ENCODE measurements at regions not wholly inside any gene's neighbourhood (a gene's known extent, or its start where the extent isn't known, plus 50 kb on each side); places are given as distances from the start of the nearest gene placed in this dataset.

DNA sequence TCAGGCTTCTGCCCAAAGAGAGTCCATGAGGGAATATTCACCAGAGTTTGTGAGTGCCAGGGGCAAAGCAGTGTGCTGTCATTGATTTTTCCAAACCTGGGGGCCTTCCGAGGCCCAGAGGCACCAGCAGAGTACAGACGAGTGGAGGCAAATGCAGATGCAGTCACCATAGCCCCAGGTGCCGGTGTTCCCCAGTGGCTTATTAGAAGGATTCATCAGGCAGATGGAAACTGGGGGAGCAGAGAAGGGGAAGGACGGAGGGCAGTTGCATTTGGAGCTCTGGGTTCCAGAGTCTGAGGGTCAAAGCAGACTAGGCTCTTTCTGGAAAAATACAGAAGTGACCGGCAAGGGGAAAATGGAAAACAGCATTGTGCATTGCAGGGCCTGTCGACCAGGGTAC lies 184.2 kb downstream of the ANKRD60 start:
- Histone ChIP-seq H3K27ac (no peak overlapping the region), H3K4me3 (no peak overlapping the region), H3K27me3 (no peaks in the 10 kb centered on the region), H3K4me1 (replicated peaks in 1 of 2) (no peaks in the 10 kb centered on the region), H3K9me3 (replicated peaks in 1 of 3) (no peaks in the 10 kb centered on the region), H3K36me3 (replicated peaks in 1 of 2) (no peaks in the 10 kb centered on the region)
- no peak for TF ChIP-seq POLR2A (IDR thresholded peaks at IDR 0.05)
- TF ChIP-seq, protein P1, sequence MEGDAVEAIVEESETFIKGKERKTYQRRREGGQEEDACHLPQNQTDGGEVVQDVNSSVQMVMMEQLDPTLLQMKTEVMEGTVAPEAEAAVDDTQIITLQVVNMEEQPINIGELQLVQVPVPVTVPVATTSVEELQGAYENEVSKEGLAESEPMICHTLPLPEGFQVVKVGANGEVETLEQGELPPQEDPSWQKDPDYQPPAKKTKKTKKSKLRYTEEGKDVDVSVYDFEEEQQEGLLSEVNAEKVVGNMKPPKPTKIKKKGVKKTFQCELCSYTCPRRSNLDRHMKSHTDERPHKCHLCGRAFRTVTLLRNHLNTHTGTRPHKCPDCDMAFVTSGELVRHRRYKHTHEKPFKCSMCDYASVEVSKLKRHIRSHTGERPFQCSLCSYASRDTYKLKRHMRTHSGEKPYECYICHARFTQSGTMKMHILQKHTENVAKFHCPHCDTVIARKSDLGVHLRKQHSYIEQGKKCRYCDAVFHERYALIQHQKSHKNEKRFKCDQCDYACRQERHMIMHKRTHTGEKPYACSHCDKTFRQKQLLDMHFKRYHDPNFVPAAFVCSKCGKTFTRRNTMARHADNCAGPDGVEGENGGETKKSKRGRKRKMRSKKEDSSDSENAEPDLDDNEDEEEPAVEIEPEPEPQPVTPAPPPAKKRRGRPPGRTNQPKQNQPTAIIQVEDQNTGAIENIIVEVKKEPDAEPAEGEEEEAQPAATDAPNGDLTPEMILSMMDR (IDR thresholded peaks at IDR 0.05), result no peak
- WGBS, 4 donors, result 67 to 85% (median 78%) methylated on average over 5 to 6 of the region's 6 CpGs
- peak in 1 of 7 donors; percentile 40 for DNase-seq
- intact Hi-C loops (cut with DNase I), result no loop called here

DNA sequence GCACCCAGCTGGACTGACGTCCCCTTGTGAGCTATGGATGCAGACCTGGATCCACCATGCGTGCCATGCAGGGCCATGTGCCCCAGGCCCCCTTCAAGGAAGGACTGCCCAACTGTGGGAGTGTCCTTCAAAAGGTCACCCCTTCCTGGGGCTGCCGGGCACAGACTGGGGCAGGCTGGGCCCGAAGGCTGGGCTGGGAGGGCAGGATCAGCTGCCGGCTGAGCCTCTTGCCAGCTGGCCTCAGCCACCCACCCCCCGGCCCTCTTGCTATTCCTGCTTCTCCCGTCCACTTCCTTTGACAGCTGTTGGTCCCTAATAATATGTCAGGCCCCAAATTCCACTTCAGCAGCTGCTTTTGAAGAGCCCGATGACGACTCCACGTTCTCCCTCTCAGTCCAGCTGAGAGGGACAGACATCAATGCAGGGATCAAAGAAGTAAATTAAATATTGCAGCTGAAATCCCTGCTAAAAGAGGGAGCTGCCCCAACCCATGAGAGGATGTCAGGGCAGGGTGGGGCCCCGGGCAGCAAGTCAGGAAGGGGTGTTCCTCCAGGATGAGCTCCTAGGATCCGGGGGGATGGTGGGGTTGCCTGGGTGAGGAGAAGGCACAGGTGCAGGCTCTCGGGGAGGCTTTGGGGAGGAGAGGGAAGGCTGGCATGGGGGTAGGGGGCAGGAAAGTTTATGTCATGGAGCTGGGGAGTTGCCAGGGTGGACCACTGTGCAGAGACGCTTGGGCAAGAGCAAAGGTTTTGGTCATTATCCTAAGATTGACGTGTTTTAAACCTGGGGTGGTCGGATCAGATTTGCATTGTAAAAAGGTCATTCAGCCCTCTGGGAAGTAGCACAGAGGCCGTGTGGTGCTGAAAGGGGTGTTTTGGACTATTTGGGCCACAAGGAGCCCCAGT lies 185.0 kb downstream of the ANKRD60 start:
- 61 to 64% (median 63%) methylated on average over 12 to 17 of the region's 17 CpGs for WGBS, 4 donors
- Histone ChIP-seq H3K27ac (no peak overlapping the region), H3K36me3 (replicated peaks in 1 of 2) (no peaks in the 10 kb centered on the region), H3K4me3 (no peak overlapping the region), H3K27me3 (no peaks in the 10 kb centered on the region), H3K4me1 (replicated peaks in 1 of 2) (no peaks in the 10 kb centered on the region), H3K9me3 (replicated peaks in 1 of 3) (no peaks in the 10 kb centered on the region)
- no peak for TF ChIP-seq POLR2A (IDR thresholded peaks at IDR 0.05)
- TF ChIP-seq, protein P1 (IDR thresholded peaks at IDR 0.05), result no peak
- peak in 1 of 7 donors; percentile 7 for DNase-seq
- intact Hi-C loops (cut with DNase I), result no loop called here

DNA sequence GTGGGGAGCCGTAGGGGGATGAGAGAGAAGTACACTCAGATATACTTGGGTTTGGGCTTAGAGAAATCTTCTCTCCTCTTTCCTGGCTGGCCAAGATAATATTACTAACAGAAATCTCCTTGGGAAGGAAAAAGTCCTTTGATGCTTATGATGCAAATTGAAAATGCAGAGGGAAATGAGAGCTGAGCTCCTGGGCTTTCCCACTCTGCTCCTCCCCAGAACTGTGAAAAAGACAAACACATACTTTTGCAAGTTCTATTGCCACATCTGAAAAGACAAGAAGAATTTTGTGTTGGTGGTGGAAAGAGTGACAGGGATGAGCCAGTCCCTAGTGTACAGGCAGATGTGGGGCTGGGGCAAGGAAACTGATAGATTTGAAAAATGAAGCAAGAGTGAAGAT lies 185.9 kb downstream of the ANKRD60 start:
- Histone ChIP-seq H3K4me3 (no peak overlapping the region), H3K36me3 (replicated peaks in 1 of 2) (no peaks in the 10 kb centered on the region), H3K4me1 (replicated peaks in 1 of 2) (no peaks in the 10 kb centered on the region), H3K27me3 (no peaks in the 10 kb centered on the region), H3K9me3 (replicated peaks in 1 of 3) (no peaks in the 10 kb centered on the region), H3K27ac (no peak overlapping the region)
- 35 to 81% (median 57%) methylated on average over 1 of the region's 1 CpG for WGBS, 4 donors
- TF ChIP-seq, protein P1 (IDR thresholded peaks at IDR 0.05), result no peak
- TF ChIP-seq POLR2A (IDR thresholded peaks at IDR 0.05), result no peak
- intact Hi-C loops (cut with DNase I), result no loop called here
- no peak for DNase-seq

DNA sequence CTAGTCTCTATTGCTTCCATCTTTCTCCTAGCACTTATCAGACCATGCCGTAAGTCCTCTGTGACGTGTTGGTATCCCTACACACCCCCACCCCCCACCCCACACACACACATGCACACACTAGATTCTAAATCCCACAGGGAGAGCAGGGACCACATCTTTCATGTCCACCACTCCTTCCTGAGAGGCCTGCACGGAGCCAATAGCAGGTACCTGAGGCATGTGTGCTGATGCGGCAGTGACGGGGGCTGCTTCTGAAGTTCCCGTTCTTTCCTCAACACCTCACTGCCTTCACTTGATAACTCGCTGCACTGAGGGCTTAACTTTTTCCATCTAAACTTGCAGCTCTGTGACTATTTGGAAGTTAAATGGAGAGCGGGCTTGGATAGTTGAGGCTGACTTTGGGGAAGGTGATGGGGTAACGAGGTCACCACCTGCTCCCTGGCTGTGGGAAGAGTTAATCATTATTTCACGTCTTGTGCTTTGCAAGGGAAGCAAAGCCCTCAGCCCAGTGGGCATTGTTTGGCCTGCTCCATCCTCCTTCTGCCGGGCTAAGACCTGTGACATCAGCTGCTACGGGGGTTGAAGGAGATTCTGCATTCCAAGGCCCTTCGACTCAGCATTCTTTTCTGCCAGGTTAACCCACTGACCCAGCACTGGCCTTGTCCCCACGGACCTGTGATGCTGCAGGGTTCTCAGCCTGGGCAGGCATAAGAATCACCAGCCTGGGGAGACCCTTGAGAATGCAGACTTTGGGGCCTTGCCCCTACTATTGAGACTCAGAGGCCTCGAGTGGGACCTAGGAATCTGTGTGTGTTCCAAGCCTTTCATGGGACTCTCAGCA lies 187.8 kb downstream of the ANKRD60 start:
- Histone ChIP-seq H3K27me3 (no peaks in the 10 kb centered on the region), H3K4me1 (replicated peaks in 1 of 2) (no peaks in the 10 kb centered on the region)

More for the DNA sequence above, 187.8 kb downstream of the ANKRD60 start:
- no peak overlapping the region for H3K4me3 ChIP-seq
- no peaks in the 10 kb centered on the region for H3K9me3 ChIP-seq (replicated peaks in 1 of 3)
- peak in 1 of 7 donors; percentile 18 for DNase-seq
- 68 to 81% (median 75%) methylated on average over 11 to 15 of the region's 15 CpGs for WGBS, 4 donors
- TF ChIP-seq, protein P1 (IDR thresholded peaks at IDR 0.05), result no peak
- no peak for TF ChIP-seq POLR2A (IDR thresholded peaks at IDR 0.05)
- intact Hi-C loops (cut with DNase I), result no loop called here
- peak overlapping the region in 1 of 5 donors; percentile 49 for H3K27ac ChIP-seq
- no peaks in the 10 kb centered on the region for H3K36me3 ChIP-seq (replicated peaks in 1 of 2)
